HEK293 (cell line): ENCODE measurements at regions not wholly inside any gene's neighbourhood (a gene's known extent, or its start where the extent isn't known, plus 50 kb on each side); places are given as distances from the start of the nearest gene placed in this dataset.

Experiments
- GLIS2 ChIP-seq: fragments of 450-650 bp; formaldehyde crosslinking; IDR thresholded peaks from 2 replicates; pipeline ENCODE4 v1.5.1; 2016; ENCODE audit warnings: missing biosample characterization, missing genetic modification characterization
- MEIS1 ChIP-seq: sonication (generic); formaldehyde crosslinking; IDR thresholded peaks from 2 replicates; pipeline ENCODE4 v1.8.1; 2022; ENCODE audit warnings: missing genetic modification reagents, mild to moderate bottlenecking, borderline replicate concordance
- TF ChIP-seq, protein P1 (sequence below): fragments of 450-650 bp; formaldehyde crosslinking; IDR thresholded peaks from 2 replicates; pipeline ENCODE4 v1.5.1; 2016; ENCODE audit warnings: missing biosample characterization, missing genetic modification characterization

DNA sequence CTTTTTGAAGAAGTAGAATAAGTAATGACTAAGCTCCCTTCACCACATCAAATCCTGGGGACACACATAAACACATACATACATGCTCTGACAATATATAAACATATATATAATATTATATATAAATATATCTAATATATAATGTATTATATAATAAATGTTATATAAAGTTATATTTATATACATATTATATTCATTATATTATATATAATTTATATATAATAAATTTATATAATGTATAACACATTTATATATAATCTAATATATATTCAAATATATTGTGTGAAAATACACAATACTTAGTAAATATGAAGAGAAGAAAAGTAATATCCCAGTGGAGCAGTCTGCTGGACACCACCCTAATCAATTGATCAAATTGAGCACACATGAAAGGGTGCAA lies 2177.9 kb upstream of the CELF4 start:
- TF ChIP-seq GLIS2 (no peak), MEIS1 (no peak)
- TF ChIP-seq, protein P1, sequence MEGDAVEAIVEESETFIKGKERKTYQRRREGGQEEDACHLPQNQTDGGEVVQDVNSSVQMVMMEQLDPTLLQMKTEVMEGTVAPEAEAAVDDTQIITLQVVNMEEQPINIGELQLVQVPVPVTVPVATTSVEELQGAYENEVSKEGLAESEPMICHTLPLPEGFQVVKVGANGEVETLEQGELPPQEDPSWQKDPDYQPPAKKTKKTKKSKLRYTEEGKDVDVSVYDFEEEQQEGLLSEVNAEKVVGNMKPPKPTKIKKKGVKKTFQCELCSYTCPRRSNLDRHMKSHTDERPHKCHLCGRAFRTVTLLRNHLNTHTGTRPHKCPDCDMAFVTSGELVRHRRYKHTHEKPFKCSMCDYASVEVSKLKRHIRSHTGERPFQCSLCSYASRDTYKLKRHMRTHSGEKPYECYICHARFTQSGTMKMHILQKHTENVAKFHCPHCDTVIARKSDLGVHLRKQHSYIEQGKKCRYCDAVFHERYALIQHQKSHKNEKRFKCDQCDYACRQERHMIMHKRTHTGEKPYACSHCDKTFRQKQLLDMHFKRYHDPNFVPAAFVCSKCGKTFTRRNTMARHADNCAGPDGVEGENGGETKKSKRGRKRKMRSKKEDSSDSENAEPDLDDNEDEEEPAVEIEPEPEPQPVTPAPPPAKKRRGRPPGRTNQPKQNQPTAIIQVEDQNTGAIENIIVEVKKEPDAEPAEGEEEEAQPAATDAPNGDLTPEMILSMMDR (tag by site-specific recombination), result no peak
